Cerebellar cortex (tissue), 1 donor: ENCODE measurements at regions not wholly inside any gene's neighbourhood (a gene's known extent, or its start where the extent isn't known, plus 50 kb on each side); places are given as distances from the start of the nearest gene placed in this dataset.

Experiments used
- DNase-seq: peaks from one replicate; pipeline ENCODE4 v3.0.0-alpha.2; 2015; ENCODE audit warnings: low spot score

DNA sequence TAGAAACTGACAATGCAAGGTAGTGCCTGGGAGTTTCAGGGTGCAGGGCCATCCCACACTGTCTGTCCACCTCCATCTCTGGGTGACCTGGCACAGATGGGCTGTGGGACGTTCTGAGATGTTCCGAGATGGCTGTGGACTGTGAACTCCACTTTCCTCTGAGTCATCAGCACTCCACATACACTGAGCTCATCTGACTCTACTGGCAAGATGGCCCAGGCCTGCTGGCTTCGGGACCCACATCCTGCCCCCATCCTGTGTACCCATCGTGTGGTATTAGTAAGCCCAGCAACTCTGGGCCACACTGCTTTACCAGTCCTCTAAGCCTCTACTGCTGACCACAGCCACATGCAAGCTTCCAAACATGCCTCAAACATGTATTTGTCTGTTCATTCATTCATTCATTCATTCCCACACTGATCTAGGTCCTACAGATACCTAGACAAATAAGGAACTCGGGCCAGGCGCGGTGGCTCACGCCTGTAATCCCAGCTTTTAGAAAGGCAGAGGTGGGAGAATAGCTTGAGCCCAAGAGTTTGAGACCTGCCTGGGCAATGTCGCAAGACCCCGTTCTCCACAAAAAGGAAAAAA is 124.8 kb upstream of the CXCR4 start:
- DNase-seq: no peak

GRCh38 chr2:136242100-136242499 is 124.2 kb upstream of the CXCR4 start:
- no peak for DNase-seq

DNA sequence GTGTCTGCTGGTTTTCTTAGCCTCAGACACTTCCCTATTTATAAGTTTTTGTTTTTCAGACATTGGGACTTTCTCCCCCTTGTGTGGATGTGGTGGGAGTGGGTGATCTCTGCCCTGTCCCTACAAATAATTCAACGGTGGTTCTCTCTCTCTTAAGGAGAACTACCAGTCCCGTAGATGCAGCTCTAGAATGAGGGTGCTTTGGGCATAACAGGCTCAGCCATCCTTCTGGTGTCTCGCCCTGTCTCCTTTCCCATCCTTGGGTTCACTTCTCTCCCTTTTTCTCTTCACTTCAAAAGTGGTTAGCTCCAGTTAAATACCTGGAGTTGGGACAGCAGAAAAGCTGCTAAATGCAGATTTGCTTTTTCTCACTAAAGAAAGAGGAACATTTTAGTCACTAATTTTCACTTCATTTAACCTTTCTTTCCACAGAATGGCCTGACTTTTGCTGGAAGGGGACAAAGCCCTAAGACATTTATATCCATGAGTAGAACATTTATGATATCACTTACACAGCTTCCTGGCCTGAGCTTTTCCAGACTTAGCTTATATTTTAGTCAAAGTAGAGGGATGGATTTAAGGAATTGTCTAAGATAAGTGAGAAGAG is 121.2 kb upstream of the CXCR4 start:
- no peak for DNase-seq

GRCh38 chr2:136238286-136239078 is 120.5 kb upstream of the CXCR4 start:
- no peak for DNase-seq

GRCh38 chr2:136236019-136236418 is 118.1 kb upstream of the CXCR4 start:
- no peak for DNase-seq

GRCh38 chr2:136235546-136235945 is 117.6 kb upstream of the CXCR4 start:
- no peak for DNase-seq

- DNase-seq: no peak
Observed at GRCh38 chr2:136234261-136234660, 116.3 kb upstream of the CXCR4 start.

DNA sequence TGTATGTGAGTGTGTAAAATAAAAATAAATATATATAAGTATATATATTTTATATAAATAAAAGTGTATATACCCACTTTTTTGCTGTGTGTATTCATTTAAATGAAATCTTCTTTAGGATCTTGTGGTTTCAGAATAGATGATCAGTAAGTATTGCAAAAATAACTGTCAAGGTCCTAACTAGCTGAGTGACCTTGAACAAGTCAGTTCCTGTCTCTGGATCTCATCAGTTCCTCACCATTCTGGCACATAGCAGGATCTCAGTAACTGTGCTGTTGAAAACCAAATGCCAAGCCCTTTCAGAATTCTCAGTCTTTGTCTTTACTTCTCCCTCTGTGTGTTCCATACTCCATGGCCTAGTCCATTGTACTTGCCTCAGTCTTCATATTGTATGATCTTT is 115.3 kb upstream of the CXCR4 start:
- DNase-seq: no peak

DNA sequence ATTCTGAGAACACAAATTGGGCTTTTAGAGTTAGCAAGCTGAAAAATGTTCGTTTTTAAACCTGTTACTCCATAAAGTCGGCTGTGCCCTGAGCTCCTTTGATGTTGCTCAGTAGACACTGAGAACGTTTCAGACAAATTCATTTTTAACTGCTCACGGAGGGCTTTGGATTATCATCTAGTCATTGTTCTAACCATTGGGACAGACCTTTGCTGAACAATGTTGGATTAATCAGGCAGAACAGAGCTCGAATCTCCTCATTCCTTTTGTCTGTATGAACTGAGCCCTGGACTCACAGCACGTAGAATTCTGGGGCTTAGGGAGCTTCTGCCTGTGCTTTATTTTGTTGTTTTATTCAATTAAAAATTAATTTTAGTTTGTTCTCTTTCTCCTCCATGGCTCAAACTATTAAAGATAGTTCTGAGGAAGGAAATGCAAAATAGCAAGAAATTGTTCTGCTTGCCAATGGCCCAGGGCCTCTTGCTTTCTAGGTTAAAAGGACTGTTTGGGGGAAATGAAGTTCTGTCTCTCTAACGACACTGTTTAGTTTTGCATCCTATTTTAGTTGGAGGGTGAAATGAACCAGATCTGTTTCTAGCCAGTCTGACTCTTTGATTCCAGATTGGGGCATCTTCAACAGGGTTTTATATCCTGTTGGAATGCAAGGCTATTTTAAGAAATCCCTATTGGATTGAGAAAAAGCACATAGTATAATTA is 114.7 kb upstream of the CXCR4 start:
- no peak for DNase-seq

DNA sequence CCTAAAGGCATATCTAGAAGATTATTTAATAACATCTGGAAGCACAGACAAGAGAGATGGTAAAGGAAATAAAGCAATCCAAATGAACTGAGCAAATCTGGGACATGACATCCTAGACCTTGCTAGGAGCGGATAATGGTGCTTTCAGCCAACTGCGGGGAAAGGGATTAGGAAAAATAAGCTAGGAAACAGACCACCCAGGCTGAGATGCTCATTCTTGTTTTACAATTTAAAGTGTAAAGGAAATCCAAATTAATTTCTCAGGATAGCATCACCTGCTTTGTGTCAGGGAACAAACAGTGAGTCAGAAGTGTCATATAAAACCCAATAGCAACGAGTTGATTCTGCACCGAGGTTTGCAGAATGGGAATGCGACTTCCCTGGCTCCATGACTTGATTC is 112.5 kb upstream of the CXCR4 start:
- DNase-seq: no peak

DNA sequence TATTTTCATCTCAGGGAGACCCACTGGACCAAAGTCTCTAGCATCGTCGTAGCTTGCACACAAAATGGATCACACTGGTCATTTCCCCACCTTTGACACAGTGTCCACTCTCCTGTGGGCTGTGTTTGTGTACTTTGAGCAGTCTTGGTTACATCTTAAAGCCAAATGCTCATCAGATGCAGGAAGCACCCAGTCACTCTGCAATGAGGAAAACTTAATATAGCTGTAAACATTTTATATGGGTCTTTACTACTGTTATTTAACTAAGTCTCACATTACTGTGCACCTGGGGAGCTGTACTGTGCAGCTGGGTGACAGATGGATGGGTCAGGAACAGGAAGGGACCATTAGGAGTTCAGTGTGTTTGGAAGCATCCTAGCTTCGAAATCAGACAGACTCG is 109.0 kb upstream of the CXCR4 start:
- no peak for DNase-seq

GRCh38 chr2:136225950-136226835 is 108.2 kb upstream of the CXCR4 start:
- no peak for DNase-seq

DNA sequence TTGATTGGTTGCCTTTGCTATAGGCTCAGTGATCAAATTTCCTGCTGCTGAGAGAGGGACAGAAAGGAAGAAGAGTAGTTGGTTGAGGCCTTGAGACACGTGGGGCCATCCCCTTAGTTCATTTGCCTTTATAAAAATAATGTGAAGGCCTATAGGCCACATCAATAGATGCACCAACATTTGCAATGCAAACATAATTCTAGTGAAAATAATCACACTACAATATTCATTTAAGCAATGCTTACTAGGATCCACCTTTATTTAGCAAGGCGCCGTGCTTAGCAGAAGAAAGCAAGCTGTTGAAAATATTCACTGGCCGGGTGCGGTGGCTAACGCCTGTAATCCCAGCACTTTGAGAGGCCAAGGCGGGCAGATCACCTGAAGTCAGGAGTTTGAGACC is 105.3 kb upstream of the CXCR4 start:
- DNase-seq: no peak

GRCh38 chr2:136222862-136223261 is 104.9 kb upstream of the CXCR4 start:
- no peak for DNase-seq

DNA sequence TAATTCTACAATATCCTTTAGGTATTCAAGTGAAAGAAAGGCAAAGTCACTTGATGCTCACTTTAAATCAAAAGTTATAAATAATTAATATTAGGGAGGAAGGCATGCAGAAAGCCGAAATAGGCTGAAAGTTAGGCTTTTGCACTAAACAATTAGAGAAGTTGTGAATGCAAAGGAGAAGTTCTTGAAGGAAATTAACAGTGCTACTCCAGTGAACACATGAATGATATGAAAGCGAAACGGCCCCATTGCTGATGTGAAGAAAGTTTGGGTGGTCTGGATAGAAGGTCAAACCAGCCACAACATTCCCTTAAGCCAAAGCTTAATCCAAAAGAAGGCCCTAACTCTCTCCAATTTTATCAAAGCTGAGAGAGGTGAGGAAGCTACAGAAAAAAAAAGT is 103.1 kb upstream of the CXCR4 start:
- DNase-seq: no peak

- DNase-seq: no peak
Observed at GRCh38 chr2:136219963-136220362, 102.0 kb upstream of the CXCR4 start.

DNA sequence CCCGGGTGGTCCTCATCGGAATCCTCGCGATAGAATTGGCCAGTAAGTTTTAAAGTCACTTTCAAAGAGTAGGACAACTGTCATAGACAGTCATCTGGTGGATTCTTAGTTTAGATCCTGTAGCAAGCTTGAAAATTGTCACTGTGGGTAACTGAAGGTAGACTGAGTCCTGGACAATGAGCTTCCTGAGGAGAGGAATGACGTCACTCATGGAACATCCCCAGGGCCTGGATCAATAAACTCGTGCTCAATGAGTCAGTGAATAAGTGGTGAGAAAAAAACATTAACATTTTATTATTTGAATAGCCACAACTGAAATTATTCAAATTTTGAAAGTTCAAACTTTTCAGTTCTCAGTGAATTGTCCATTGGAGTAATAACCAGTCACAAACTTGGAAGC is 101.4 kb upstream of the CXCR4 start:
- DNase-seq: no peak

- DNase-seq: no peak
Observed at GRCh38 chr2:136217996-136218395, 100.0 kb upstream of the CXCR4 start.

- no peak for DNase-seq
Observed at GRCh38 chr2:136215908-136216472, 98.0 kb upstream of the CXCR4 start.

DNA sequence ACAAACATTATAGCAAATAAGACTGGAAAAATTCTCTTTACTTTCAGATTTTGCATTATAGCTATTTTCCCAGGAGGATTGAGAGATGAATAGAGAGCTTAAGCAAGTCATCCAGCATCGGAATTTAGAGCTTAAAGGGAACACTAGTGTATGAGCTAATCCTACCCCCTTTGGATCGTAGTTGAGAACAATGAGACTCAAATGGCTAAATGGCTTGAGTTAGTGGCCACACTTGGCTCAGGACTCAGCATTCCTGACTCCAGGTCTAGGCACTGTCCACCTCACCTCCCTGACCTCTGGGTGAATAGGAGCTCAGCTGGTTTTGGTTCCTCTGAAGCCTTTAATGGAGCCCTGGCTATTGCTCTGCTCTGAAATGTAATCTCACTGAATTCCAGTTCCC is 97.5 kb upstream of the CXCR4 start:
- DNase-seq: no peak
